GM12864 (cell line): ENCODE measurements at regions not wholly inside any gene's neighbourhood (a gene's known extent, or its start where the extent isn't known, plus 50 kb on each side); places are given as distances from the start of the nearest gene placed in this dataset.
"Not testable (repeated sequence)": the region's sequence is repeated elsewhere in the genome, so short reads cannot be mapped to it uniquely, and the experiment has no call there.

ENCODE experiments used
- DNase-seq: peaks from one replicate; pipeline ENCODE4 v3.0.0-alpha.2; 2011; ENCODE audit warnings: low read depth
- H3K4me3 ChIP-seq: 2 replicates; pipeline ENCODE4 v1.5.1; 2011; ENCODE audit warnings: mild to moderate bottlenecking, low read depth, low read length, control low read depth
- TF ChIP-seq, protein P1 (sequence below): IDR thresholded peaks from 2 replicates; pipeline ENCODE4 v1.5.1; 2011; ENCODE audit warnings: low read depth, mild to moderate bottlenecking, moderate library complexity, low read length, control low read depth, inconsistent platforms; ENCODE audit errors: missing control alignments

DNA sequence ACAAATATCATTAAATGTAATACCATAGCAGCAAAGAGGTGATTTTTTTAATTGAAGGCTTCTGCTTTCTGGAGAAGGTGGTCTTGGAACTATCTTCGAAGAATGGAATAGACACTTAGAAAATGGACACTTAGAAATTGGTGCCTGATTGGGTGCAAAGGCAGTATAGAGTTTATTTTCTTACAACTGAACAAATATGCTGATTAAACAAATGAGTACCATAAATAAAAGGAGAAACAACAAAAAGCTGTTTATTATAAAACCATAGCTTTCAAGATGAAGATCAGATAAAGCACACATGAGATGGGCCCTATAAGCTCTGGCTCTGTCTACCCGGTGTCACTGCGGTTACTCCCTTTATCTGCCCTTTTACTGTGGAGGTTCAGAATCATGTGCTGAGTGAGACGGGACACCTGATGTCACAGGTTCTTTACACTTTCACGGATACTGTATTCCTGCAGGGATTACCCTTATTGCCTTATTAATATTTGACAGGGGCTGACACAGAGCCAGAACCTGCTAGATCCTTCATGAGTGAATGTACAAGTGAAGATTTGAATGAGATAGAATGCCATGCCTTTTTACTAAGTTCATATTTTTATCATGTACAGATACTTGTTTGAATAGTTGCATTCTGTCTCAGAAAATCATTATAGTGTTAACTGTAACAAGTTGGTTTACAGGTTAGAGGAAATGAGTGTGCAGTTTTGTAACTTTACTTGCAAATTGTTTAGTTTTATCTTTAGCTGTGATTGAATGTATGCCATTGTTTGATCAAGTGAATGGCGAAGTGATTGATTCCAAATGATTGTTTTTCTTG, 477.5 kb upstream of the RGS6 start:
- TF ChIP-seq, protein P1, sequence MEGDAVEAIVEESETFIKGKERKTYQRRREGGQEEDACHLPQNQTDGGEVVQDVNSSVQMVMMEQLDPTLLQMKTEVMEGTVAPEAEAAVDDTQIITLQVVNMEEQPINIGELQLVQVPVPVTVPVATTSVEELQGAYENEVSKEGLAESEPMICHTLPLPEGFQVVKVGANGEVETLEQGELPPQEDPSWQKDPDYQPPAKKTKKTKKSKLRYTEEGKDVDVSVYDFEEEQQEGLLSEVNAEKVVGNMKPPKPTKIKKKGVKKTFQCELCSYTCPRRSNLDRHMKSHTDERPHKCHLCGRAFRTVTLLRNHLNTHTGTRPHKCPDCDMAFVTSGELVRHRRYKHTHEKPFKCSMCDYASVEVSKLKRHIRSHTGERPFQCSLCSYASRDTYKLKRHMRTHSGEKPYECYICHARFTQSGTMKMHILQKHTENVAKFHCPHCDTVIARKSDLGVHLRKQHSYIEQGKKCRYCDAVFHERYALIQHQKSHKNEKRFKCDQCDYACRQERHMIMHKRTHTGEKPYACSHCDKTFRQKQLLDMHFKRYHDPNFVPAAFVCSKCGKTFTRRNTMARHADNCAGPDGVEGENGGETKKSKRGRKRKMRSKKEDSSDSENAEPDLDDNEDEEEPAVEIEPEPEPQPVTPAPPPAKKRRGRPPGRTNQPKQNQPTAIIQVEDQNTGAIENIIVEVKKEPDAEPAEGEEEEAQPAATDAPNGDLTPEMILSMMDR = no peak
- DNase-seq = no peak
- H3K4me3 ChIP-seq = no peak overlapping the region

DNA sequence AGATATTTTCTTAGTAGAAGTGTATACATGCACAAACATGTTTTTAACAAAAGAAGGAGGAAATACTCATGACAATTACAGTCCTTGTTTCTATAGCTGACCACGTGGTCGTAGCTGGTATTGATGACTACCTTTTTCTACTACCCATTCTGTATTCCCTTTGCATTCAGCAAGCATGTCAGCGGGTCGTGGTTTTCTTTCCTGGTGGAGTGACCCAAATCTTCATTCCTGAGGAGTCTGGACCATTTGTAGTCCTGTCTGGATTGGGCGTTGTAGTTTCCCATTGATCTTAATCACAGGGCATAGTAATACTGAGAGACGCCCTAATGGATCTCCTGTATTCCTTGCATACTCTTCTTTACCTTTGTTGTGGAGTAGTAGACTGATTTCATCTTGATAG, 472.1 kb upstream of the RGS6 start:
- TF ChIP-seq, protein P1 = no peak

DNA sequence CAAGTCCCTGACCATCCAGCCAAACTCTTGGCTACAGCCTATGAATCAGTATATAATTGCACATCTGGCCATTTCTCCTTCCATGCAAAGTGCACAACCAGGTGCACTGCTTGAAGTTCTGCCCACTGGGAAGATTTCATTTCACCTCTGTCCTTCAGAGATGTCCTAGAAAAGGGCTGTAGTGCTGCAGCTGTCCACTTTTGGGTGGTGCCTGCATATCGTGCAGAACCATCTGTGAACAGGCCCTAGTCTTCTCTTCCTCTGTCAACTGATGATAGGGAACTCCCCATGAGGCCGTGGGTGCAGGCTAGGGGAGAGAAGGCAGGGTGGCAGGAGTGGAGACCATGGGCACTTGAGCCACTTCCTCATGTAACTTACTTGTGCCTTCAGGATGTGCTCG, 470.6 kb upstream of the RGS6 start:
- not testable (repeated sequence) for DNase-seq, H3K4me3 ChIP-seq

More for the DNA sequence above, 472.1 kb upstream of the RGS6 start:
- no peak for DNase-seq
- no peak overlapping the region for H3K4me3 ChIP-seq

DNA sequence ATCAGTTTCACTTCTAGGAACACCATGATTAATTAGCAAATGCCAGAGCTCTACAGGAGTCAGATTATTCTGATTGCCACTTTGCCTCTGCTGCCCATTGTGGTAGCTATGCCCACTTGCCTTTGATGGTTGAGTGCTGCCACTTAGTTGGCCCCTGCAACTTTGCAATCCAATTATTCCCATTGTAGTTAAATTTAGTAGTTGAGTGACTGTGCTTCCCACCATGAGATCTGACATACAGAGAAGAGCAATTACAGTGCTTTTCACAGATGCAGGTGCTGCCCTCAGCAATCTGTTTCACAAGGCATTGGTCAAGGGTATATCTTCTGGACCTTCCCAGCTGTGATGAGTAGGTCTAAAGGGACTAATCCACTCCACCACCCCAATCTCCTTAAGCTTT, 468.4 kb upstream of the RGS6 start:
- DNase-seq = no peak
- TF ChIP-seq, protein P1 = no peak
- H3K4me3 ChIP-seq = no peak overlapping the region

DNA sequence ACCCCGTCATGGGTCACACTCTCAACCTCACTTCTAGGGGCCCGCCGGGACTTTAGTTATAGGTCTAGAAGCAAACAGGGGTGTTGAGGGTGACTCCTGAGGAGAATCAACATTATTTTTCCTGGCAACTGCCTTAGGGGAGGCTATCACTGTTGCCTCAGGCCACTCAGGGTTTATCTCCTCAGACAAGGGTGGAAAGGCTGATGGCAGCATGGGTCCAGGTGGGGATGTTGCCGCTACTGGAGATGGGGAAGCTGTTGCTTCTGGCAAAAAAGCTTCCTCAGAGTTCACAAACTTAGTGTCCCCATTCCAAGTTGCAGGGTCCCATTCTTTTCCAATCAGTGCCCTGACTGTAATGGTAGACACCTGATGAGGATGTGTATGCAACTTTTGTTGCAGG, 467.4 kb upstream of the RGS6 start:
- no peak for DNase-seq
- TF ChIP-seq, protein P1 = no peak
- no peak overlapping the region for H3K4me3 ChIP-seq

DNA sequence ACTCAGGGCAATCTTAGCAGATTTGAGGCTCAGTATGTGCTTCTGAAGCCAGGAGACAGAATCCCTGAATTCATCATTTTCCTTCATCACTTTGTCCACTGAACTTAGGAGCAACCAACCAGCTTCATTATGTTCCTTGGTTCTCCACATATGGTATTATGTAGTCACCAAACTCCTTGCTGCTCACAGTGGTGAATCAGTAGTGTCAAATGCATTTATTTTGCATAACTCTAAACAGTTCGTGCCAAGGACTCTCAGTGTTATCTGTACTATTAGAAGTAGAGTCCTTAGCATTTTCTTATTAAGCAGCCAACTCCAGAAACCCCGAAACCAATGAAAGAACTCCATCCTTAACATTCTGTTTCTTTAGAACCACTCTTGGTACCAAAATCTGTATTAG, 466.9 kb upstream of the RGS6 start:
- H3K4me3 ChIP-seq = no peak overlapping the region
- DNase-seq = no peak
- TF ChIP-seq, protein P1 = no peak

DNA sequence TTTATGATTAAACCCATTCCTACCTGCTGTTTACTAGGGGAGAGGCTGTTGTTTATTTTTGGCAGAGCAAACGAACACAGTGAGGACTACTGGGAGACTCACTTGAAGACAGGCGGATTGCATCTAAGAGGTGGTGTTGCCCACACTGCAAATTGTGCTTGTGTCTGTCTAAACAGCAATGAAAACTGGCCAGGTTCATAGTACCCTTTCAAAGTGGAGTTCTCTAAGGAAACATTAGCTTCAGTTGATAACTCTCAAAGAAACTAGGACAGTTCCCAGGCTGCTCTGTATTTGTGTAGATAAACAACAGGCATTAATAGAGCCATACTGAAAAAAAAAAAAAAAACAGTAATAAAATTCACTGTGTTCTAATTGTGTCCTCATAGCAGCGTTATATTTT, 466.0 kb upstream of the RGS6 start:
- H3K4me3 ChIP-seq = no peak overlapping the region
- TF ChIP-seq, protein P1 = no peak
- no peak for DNase-seq
